ENCODE measurements at regions not wholly inside any gene's neighbourhood (a gene's known extent, or its start where the extent isn't known, plus 50 kb on each side); places are given as distances from the start of the nearest gene placed in this dataset.
"Not testable (repeated sequence)": the region's sequence is repeated elsewhere in the genome, so short reads cannot be mapped to it uniquely, and the experiment has no call there.

DNA sequence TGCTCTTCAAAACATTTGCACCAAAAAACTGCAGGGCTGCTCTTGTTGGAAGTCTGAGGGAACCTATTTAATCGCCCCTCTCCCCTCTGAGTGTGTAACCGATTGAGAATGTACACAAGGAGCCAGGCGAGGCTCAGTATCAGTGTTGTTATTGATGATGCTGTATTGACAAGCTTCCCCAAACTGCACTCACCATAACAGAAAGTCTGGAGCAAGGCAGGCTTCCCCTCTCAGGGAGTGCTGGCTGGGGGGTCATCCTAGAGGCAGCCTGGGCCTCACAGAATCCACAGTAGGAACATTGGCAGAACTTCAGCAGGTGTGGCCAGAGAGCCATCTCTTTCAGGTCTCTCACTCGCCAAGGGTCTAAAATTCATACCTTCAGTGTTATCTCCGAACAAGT, 58.1 kb upstream of the TUNAR start:
- no peak for DNase-seq (ENCODE audit: low spot score)
- intact Hi-C loops (cut with DNase I): no loop called here

DNA sequence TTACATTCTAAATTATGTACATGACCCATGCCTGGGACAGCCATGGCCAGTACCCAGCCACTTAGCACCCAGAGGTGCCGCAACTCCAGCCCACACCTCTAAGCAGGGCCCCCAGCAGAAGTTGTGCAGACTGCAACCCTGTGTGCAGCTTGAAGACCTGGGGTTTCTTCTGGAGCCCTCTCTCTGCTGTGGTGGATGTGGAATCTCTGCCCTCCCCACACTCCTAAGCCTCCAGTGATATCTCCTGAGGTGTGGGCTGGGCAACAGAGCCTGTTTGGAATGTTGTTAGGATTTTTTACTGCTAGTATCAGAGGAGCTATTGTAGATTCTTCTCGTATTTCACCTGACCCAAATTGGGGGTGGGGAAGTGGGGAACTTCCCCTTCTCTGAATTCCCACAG, 59.4 kb upstream of the TUNAR start:
- DNase-seq (ENCODE audit: low spot score): no peak
- intact Hi-C loops (cut with DNase I): no loop called here

DNA sequence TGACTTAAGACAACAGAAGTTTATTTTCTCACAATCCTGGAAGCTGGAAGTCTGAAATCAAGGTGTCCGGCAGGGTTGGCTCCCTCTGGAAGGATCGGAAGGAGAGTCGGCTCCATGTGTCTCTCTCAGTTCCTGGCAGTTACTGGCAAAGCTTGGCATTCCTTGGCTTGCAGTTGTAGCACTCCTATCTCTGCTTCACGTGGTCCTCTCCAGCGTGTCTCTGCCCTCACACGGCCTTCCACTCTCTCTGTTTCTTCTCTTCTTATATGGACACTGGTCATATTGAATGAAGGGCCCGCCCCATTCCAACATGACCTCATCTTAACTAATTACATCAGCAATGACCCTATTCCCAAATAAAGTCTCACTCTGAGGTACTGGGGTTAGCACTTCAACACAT, 60.1 kb upstream of the TUNAR start:
- no peak for DNase-seq (ENCODE audit: low spot score)
- intact Hi-C loops (cut with DNase I): no loop called here

DNA sequence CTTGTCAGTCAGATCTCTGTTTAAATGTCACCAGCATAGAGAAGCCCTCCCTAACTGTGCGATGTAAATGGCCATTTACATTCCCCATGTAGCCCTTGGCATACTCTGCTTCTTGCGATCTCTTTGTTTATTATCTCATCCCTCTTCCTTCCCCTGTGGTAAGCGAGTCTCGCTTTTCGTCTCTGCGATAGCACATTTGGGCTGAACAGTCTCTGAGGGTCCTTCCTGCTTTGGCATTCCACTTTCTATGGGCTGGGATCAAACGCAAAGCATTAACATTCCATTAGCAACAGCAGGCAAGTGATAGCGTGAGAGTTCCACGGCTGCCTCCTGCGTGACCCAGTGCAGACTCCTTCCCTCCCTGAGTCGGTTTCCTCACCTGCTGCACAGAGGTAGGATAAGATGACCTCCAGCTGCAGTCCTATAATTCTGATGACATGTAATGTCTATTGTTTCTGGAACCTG, 61.4 kb upstream of the TUNAR start:
- no peak for DNase-seq (ENCODE audit: low spot score)
- intact Hi-C loops (cut with DNase I): no loop called here

DNA sequence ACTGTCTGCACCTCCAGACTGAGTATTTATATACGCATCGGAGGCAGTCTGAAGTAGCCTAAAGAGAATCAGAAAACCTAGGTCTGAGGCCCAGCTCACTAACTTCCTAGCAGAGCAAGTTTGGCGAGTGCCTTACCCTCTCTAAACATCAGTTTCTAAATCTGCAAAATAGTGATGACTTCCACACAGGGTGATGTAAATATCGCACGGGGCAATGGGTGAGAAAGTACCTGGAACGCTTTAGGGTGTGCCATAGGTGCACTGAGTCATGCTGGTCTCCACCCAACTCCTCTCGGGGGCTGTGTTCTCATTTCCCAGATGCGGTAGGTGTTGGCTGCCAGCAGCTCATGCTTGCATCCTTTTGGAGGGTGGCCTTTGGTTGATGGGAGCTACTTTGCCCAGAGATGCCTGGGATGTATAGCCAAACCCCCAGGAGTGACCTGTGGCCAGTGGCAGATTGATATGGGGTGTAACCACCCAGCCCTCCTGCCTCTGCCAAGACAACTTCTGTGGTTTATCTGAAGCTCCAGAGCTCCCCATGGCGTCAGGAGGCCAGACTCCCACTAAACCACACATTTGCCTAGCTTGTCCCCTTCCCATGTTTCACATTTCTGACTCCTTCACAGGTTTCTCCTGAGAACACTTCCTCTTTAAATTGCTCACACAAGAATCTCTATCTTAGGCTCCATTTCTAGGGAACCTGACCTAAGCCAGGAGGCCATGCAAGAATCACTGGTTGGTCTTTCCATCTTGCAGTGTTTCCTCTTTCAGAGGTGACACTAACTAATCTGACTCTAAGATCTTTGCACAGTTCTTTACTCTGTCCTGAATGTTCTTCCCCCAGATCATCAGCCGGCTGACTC, 62.0 kb upstream of the TUNAR start:
- no peak for DNase-seq (ENCODE audit: low spot score)
- intact Hi-C loops (cut with DNase I): no loop called here

DNA sequence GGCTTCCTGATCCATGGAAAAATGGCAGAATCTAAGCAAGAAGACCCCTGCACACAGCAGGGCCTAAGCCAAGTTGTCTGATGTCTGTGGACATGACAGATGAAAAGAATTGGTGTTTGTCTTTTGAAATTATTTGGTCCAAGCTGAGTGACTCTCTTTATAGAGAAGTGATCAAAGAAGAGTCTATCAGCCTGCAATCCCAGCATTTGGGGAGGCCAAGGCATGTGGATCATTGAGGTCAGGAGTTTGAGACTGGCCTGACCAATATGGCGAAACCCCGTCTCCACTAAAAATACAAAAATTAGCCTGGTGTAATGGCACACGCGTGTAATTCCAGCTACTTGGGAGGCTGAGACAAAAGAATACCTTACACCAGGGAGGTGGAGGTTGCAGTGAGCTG, 64.8 kb upstream of the TUNAR start:
- intact Hi-C loops (cut with DNase I): no loop called here
- DNase-seq (ENCODE audit: low spot score): no peak

DNA sequence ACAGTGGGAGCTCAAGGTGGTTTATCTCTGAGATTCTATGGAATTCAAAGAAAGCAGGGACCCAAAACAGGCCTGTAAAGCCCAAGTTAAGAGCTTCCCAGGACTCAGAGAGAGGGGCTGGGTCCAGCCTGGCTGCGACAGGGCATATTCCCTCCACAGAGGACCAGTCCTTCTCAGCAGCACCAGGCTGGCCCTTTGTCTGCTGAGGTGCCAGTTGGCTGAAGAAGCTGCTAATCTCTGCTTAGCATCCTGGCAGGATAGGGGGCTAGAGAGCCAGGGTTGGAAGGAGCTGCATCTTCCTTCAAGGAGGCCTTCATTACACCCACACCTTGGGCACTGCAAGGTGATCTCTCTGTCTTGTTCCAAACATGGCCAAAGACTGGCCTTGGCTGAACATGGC, 68.3 kb upstream of the TUNAR start:
- DNase-seq (ENCODE audit: low spot score): no peak
- intact Hi-C loops (cut with DNase I): no loop called here

DNA sequence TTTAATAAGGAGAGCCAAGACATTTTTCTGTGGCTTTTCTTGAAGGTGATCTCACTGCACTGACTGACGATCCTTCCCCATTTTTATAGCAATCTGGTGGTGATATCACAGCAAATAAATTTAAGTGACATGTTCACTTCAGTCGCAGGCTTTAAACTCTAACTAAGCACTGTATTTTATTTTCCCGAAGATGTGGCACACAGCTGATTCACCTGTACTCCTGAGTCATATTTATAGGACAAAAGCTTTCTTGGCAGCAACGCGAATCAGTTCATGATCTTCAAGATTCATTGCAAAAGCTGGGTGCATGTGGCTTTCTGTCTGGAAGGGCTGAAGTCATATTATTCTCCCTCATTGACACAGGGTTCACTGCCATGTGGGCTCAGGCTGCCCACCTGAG, 79.8 kb upstream of the TUNAR start:
- DNase-seq (ENCODE audit: low spot score): no peak
- intact Hi-C loops (cut with DNase I): no loop called here

DNA sequence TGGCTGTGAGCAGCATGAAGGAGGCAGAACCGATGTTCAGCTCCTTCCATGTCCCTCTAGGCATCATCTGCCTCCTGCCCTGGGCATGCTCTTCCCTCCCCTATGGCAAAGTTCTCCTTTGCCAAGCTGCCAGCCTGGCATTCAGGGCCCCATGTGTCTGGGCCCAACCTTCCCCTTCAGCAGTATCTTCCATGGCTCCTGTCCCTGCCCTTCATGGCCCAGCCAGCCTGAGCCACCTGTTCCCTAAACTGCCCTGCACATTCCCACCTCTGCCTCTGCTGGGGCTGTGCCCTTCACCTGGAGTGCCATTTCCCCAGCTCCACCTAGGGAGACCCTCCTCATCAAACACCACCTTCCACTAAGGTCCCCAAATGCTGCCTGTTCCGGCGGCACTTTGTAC, 74.0 kb upstream of the TCL1A start:
- intact Hi-C loops (cut with DNase I): no loop called here

DNA sequence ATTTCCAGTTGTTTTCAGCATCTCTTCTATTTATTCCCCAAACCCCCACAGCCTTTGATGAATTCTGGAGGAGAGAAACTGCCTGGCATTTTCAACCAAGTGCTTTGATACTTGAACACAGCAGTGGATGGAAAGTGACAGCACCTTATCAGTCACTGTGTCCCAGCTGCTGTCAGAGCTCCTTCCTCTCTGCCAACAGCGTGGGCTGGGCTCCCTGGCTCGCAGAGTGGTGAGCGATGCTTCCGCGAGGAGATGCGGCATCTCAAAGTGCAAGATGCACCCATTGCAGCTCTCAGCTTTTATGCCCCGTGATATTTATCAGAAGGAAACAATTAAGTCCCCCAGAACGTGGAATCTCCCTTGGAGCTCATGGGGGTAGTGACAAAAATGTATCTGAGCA, 72.6 kb upstream of the TCL1A start:
- intact Hi-C loops (cut with DNase I): no loop called here
- no peak for DNase-seq (ENCODE audit: low spot score)

More for the DNA sequence above, 74.0 kb upstream of the TCL1A start:
- no peak for DNase-seq (ENCODE audit: low spot score)

DNA sequence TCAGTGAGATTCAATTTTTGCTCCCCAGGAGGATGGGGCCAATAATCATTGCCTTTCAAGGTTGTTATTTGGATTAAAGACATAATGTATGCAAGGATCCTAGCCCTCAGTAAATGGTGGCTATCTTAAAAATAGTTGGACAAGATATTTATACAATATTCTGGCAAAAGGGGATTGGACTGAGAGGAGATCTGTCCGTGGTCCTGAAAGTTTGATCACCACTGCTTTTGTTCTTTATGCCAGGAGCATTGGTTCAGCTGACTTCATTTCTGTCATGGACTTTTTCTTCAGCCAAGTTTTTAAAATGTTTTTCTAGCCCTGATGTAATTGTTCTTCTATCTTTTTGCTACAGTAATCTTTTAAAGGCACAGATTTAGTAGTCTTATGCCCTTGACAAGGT, 70.2 kb upstream of the TCL1A start:
- intact Hi-C loops (cut with DNase I): no loop called here
- DNase-seq (ENCODE audit: low spot score): no peak

DNA sequence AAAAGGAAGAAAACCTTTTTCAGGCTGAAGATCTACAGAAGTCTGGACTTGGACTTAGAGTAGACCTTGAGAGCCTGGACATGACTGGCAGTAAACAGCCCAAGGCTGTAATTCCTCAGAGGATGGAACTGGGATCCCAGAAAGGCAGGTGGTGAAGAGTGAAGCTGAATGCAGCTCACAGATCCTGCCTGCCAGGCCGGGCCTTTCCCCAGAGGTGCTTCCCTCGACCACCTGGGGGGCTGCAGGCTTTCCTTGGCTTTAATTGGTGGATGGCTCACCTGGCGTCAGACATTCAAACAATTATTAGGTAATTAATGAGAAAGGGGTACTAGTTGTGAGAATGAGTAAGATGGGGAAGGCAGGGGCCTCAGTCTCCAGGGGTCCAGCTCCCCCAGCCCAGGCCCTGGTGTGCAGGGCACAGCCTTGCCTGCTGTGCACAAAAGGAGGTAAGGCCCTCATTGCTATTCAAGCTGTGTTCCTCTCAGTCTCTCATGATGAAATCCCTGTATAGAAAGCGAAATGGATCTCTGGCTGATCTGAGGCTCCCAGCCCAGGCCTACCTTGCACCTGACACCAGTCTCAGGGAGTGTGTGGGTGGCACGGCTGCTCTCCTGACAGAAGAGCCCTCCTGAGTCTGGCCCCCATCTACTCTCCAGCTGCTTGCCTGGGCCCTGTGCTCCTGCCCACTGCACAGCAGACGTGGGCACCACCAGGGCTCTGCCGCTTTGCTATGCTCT, 63.0 kb upstream of the TCL1A start:
- intact Hi-C loops (cut with DNase I): loop anchor here in 1 of 2 donors (10.0 kb wide), 1 partner anchor 212 kb away; no protein-coding TSS in a partner anchor

DNA sequence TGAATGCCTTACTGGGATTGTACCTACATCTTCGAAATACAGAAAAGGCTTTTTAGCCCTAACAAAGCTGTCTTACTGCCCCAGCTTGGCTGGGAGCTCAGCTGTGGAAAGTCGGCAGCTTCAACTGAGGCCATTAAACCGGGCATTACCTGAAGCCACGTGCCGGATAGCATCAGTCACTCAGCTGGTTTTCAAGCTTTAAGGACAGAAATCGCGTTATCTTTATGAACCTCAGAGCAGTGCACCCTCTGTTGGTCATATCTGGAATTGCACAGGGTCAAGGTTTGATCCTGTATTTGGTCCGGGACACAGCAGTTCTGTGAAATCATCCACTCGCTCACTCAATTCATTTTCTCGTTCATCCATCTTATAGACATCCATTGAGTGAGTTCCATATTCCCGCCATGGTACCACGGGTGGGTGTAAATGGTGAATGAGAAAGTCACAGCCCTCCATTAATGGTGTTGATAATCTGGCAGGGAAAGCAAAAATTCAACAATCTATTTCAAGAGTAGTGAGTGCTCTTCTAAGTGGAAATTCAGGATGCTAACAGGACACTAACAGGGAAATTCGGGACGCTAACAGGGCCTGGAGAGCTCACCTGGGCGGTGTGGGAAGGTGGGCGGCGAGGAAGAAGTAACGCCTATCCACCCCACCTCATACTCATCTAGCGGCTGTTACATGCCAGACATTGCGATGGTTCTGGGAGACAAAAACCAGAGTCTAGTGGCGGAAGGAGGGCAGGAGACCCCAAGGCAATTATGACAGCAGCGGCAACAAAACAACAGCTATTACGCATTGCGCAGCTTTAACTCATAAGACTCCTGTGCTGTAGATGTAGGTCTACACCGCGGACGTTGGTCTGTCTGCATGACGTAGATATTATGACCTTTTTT, 60.6 kb upstream of the TCL1A start:
- DNase-seq (ENCODE audit: low spot score): peak; percentile 58
- intact Hi-C loops (cut with DNase I): loop anchor here (5.0 to 10.0 kb wide), 2 partner anchors 210 to 212 kb away; no protein-coding TSS in a partner anchor

More for the DNA sequence above, 63.0 kb upstream of the TCL1A start:
- DNase-seq (ENCODE audit: low spot score): peak; percentile 49

DNA sequence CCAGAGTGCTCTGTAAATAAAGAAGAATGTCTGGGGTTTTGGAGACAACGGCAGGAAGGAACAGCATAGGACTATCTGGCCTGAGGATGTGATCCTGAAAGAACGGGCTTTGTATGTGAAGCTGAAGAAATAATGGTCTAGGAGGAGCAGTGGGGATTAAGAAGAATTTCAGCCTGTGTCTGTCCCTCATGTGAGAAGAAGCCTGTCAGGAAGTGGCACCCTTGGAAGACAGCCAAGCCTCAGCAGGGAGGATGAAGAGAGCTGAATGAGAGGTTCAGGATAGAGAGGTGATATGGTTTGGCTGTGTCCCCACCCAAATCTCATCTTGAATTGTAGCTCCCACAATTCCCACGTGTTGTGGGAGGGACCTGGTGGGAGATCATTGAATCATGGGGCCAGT, 56.9 kb upstream of the TCL1A start:
- intact Hi-C loops (cut with DNase I): loop anchor here (5.0 to 10.0 kb wide), 2 partner anchors 206 to 208 kb away; no protein-coding TSS in a partner anchor
- peak; percentile 31 for DNase-seq (ENCODE audit: low spot score)

DNA sequence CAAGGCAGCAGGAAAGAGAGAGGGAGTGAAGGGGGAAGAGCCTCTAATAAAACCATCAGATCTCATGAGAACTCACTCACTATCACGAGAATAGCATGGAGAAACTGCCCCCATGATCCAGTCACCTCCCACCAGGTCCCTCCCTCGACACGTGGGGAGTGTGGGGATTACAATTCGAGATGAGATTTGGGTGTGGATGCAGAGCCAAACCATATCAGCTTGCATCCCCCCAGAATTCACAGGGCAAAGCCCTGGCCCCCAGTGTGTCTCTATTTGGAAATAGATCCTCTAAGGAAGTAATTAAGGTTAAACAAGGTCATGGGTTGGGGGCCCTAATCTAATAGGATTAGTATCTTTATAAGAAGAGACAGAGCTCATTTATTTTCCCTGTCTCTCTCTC, 56.1 kb upstream of the TCL1A start:
- DNase-seq (ENCODE audit: low spot score): peak; percentile 17
- intact Hi-C loops (cut with DNase I): loop anchor here (5.0 to 10.0 kb wide), 2 partner anchors 205 to 208 kb away; no protein-coding TSS in a partner anchor

DNA sequence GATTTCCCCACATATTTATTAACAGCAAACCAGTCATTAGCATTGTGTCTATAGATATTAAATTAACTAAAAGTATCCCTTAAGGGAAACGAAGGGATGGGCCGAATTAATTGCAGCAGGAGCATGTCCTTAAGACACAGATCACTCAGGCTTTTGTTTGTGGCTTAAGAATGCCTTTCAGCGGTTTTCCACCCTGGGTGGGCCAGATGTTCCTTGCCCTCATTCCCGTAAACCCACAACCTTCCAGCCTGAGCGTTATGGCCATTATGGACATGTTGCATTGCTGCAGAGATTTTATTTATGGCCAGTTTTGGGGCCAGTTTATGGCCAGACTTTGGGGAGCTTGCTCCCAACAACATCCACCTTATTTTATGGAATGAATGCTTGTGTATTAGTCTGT, 55.5 kb upstream of the TCL1A start:
- intact Hi-C loops (cut with DNase I); DNase-seq (ENCODE audit: low spot score): not testable (repeated sequence)

DNA sequence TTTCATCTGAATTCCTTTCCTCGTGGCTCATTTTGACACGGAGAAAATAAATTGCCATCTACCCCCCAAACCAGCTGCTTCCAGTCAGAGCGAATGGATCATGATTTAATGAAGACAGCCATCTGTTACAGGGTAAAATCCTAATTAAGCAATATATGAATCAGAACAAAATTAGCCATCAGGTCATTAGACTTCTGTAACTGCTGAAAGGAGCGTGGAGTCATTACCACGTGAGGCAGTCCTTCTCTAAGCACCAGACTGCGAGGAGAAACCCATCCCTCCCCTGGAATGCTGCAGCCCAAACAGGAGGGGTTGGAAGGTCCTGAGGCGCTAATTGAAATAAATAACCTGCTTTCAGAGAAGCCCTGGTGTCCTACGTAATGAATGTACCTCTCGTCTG, 51.1 kb upstream of the TCL1A start:
- intact Hi-C loops (cut with DNase I): no loop called here
- peak; percentile 3 for DNase-seq (ENCODE audit: low spot score)

DNA sequence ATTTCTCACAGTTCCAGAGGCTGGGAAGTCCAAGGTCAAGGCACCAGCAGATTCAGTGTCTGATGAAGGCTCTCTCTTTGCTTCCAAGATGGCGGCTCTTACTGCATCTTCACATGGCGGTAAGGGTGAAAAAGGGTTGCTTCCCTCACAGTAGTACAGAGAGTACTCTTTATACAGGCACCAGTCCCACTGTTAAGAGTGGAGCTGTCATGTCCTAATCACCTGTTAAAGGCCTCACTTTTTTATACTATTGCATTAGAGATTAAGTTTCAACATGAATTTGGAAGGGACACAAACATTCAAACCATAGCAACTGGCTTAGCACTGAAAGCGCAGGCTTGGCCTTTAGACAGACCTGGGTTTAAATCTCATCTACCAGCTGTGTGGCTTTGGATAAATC, 50.0 kb upstream of the TCL1A start:
- intact Hi-C loops (cut with DNase I): no loop called here
- no peak for DNase-seq (ENCODE audit: low spot score)

Data from posterior vena cava (tissue), 2 donors.